Activated CD4-positive, alpha-beta memory T cell treated with anti-CD3 and anti-CD28 coated beads for 36 hours (primary cell): ENCODE measurements at regions not wholly inside any gene's neighbourhood (a gene's known extent, or its start where the extent isn't known, plus 50 kb on each side); places are given as distances from the start of the nearest gene placed in this dataset.

Experiments used
- CTCF ChIA-PET: fragments of 350-600 bp; sonication (Branson Sonifier 250); formaldehyde crosslinking; loops from one replicate; lab custom pipeline; 2021; ENCODE audit warnings: antibody characterized with exemption, inconsistent platforms; lab: Charles Lee
- POLR2A ChIA-PET: fragments of 350-600 bp; sonication (Branson Sonifier 250); formaldehyde crosslinking; loops from one replicate; lab custom pipeline; 2021; ENCODE audit warnings: antibody characterized with exemption; lab: Charles Lee
- DNase-seq: peaks from one replicate; pipeline ENCODE4 v3.0.0-alpha.2; 2020
- H3K27ac Mint-ChIP-seq: one replicate; pipeline ENCODE4 v1.8.0; 2021; ENCODE audit warnings: mixed read lengths
- H3K27me3 Mint-ChIP-seq: one replicate; pipeline ENCODE4 v1.8.0; 2021; ENCODE audit warnings: mixed read lengths
- H3K36me3 Mint-ChIP-seq: one replicate; pipeline ENCODE4 v1.8.0; 2021; ENCODE audit warnings: mixed read lengths
- H3K4me1 Mint-ChIP-seq: one replicate; pipeline ENCODE4 v1.8.0; 2021; ENCODE audit warnings: low read depth, mixed read lengths
- H3K4me3 Mint-ChIP-seq: one replicate; pipeline ENCODE4 v1.8.0; 2021; ENCODE audit warnings: mild to moderate bottlenecking, mixed read lengths
- H3K9me3 Mint-ChIP-seq: one replicate; pipeline ENCODE4 v1.8.0; 2021; ENCODE audit warnings: mixed read lengths
- intact Hi-C: fragments of 100-400 bp; cut with micrococcal nuclease; formaldehyde crosslinking; loops from one replicate; pipeline ENCODE4 v1.15.1; 2023

DNA sequence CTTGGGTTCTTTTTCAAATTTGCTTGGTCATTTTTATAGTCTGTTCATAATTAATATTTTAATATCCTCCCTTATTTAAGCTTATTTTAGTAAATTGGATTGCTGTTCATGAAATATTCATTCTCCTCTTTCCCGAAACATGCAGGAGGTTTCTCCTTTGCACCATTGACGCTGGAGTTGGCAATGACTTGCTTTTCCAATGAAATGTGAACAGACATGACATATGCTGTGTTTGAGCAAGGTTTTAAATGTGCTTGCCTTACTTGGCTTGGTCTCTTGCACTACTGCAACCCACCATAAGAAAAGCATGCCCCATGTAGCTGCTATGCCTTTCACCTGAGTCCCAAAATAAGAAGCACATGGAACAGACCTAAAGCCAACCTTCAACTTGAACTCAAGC is 498.0 kb upstream of the NFIA start:
- no peak for DNase-seq
- Mint-ChIP-seq H3K9me3 (peaks cover 15% of the 10 kb centered on the region), H3K4me3 (no peak overlapping the region), H3K4me1 (no peaks in the 10 kb centered on the region), H3K36me3 (no peaks in the 10 kb centered on the region), H3K27me3 (no peaks in the 10 kb centered on the region), H3K27ac (no peak overlapping the region)
- POLR2A ChIA-PET: no interaction called here
- CTCF ChIA-PET: no interaction called here
- intact Hi-C loops: no loop called here

DNA sequence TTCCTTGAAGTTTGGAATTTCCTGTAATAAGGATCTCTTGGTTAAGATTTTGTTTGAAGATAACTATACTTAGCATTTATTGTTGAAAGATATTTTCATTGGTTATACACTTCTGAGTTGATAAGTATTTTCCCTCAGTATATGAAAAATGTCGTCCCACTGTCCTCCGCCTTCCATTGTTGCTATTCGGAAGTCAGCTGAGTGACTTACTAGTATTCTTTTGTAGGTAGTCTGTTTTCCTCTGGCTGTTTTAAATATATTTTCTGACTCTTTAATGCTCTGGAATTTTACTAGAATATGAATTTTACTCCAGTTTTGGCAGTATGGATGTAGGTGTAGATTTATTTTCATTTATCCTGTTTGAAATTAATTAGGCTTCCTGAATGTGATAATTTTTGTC is 498.7 kb upstream of the NFIA start:
- no peaks in the 10 kb centered on the region for H3K4me1 Mint-ChIP-seq
- CTCF ChIA-PET: no interaction called here
- H3K27ac Mint-ChIP-seq: no peak overlapping the region
- H3K9me3 Mint-ChIP-seq: peaks cover 15% of the 10 kb centered on the region
- no peaks in the 10 kb centered on the region for H3K36me3 Mint-ChIP-seq
- intact Hi-C loops: no loop called here
- no peaks in the 10 kb centered on the region for H3K27me3 Mint-ChIP-seq
- POLR2A ChIA-PET: no interaction called here
- no peak overlapping the region for H3K4me3 Mint-ChIP-seq
- DNase-seq: no peak

DNA sequence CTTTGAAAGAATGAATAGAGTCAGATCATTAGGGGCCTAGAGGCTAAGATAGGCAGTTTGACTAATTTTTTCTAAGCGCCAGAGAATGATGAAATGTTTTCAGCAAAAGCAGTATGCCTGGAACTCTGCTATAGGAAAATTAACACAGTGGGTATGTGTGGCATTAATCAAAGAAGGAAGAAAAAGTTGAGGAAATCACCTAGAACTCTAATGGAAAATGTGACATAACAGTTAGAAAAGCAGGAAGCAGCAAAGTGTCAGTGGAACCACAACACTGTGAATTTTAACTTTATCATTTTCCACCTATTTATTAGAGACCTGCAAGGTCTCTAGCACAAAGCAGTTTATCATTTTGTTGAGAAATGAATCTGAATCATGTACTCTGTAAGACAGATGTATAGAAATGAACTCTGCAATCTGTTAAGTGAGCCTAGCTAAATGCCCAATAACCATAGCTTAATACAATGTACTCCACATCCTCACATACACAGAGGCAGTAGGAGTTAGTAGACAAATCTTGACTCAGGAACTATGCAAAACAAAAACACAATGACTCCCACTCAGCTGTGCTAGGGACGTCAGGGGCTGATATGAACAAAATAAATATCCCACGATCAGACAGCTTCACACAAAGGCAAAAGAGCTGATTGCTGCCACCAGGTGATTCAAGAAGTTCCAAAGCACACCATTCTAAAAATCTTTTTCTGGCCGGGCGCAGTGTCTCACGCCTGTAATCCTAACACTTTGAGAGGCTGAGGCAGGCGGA is 500.7 kb upstream of the NFIA start:
- Mint-ChIP-seq H3K4me1 (no peaks in the 10 kb centered on the region), H3K36me3 (no peaks in the 10 kb centered on the region), H3K27me3 (no peaks in the 10 kb centered on the region), H3K9me3 (peaks cover 15% of the 10 kb centered on the region), H3K4me3 (no peak overlapping the region), H3K27ac (no peak overlapping the region)
- intact Hi-C loops: no loop called here
- no peak for DNase-seq
- ChIA-PET CTCF (no interaction called here), POLR2A (no interaction called here)

DNA sequence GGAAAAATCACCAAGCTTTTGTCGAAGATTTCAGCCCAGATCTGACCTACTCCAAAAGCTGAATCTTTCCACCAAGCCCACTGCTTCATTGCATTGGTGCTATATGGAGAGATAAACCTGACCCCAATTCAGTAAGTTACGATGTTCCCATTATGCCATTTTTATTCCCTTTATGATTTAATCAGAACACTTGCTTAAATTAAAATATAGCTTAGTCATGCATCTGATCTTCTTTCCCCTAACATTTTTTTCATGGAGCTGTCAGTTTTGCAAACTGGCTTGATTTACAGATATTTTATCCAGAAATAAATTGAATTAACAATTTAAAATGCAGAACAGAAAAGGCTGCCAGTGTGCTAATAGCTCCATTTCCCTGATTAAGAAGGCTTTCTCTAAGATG is 503.5 kb upstream of the C1orf87 start:
- Mint-ChIP-seq H3K27ac (no peak overlapping the region), H3K4me1 (no peaks in the 10 kb centered on the region), H3K4me3 (no peak overlapping the region), H3K9me3 (no peaks in the 10 kb centered on the region), H3K27me3 (no peaks in the 10 kb centered on the region), H3K36me3 (no peaks in the 10 kb centered on the region)
- DNase-seq: no peak
- CTCF ChIA-PET: no interaction called here
- intact Hi-C loops: no loop called here
- POLR2A ChIA-PET: no interaction called here

DNA sequence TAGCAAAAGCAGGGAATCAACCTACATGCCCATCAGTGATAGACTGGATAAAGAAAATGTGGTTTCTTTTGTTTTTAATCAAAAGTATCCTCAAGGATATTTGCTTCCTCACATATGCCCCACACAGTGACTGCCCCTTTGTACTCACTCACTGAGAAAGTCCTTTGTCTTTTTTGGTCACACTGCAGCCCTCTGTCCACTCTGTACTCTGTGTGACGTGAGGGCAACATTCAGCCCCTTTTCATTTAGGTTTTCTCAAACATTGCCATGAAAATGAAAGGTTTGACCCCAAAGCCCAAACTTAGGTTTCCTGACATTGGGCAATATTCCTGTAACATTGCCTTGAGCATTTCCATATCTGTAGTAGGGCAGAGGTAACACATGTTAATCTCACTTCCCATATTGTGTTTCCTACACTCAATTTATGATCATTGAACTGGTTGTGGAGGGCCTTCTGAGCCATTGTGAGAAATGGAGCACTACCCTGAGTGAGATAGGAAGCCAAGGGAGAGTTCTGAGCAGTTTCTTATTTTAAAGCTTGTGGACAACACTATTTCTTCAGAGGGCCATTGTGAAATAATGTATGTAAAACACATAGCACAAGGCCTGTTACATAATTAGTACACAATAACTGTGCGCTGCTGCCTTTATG is 501.9 kb upstream of the C1orf87 start:
- intact Hi-C loops: no loop called here
- ChIA-PET POLR2A (no interaction called here), CTCF (interaction anchor here (1.1 kb wide), 1 partner anchor 9 kb away, joined by 3 read pairs; no protein-coding TSS in a partner anchor)
- no peaks in the 10 kb centered on the region for H3K9me3 Mint-ChIP-seq
- no peak overlapping the region for H3K27ac Mint-ChIP-seq
- H3K36me3 Mint-ChIP-seq: no peaks in the 10 kb centered on the region
- H3K27me3 Mint-ChIP-seq: no peaks in the 10 kb centered on the region
- no peak for DNase-seq
- H3K4me3 Mint-ChIP-seq: no peak overlapping the region
- no peaks in the 10 kb centered on the region for H3K4me1 Mint-ChIP-seq

DNA sequence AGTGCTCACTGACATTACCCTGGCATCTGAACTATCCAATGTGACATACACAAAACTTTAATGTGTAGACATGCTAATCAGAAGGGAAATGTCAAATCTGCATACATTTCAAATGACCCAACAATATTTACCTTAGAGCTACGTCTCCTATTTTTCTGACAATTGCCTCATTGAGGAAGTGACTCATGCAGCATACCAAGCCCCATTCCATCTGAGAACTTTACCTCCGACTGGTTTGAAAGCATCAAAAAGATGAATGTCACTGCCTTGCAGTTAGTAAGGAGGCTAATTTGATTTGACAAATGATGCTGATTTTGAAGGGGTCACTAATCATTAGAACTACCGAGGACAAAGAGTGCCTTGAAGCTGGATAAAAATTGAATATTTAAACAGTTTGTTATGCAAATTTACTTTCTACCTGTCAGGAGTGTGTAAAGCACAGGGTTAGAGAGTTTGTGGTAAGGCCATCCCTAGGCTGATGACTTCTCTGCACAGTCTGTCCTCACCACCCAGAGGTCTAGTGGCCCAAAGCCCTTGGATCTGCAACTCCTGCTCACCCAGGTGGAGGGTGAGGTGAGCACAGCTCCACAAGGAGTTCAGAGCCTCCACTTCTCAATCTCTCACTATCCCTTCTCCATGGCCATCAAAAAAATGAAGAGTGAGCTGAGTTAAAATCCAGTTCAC is 500.3 kb upstream of the C1orf87 start:
- no peak for DNase-seq
- POLR2A ChIA-PET: no interaction called here
- no peaks in the 10 kb centered on the region for H3K4me1 Mint-ChIP-seq
- CTCF ChIA-PET: interaction anchor here (1.1 kb wide), 1 partner anchor 8 kb away, joined by 3 read pairs; no protein-coding TSS in a partner anchor
- no peaks in the 10 kb centered on the region for H3K9me3 Mint-ChIP-seq
- no peak overlapping the region for H3K27ac Mint-ChIP-seq
- H3K27me3 Mint-ChIP-seq: no peaks in the 10 kb centered on the region
- intact Hi-C loops: no loop called here
- no peaks in the 10 kb centered on the region for H3K36me3 Mint-ChIP-seq
- H3K4me3 Mint-ChIP-seq: no peak overlapping the region

DNA sequence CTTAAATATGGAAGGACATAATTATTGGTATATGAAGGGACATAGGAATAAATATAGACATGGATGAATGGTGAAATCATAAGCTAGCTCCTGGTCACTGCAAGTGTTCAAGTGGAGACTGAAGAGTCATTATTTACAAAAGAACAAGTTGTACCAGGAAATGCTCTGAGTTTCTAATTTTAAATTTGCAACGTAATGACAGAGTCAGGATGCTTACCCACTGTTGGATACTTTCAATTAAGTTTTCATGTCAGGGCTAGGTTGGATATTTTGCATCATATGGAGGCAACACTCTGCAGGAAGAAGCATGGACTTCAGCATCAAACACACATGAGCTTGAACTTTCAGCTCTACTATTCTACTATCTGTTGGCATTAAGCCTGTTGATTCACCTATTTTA is 499.6 kb upstream of the C1orf87 start:
- Mint-ChIP-seq H3K4me1 (no peaks in the 10 kb centered on the region), H3K4me3 (no peak overlapping the region), H3K36me3 (no peaks in the 10 kb centered on the region), H3K27me3 (no peaks in the 10 kb centered on the region), H3K9me3 (no peaks in the 10 kb centered on the region), H3K27ac (no peak overlapping the region)
- ChIA-PET POLR2A (no interaction called here), CTCF (no interaction called here)
- DNase-seq: no peak
- intact Hi-C loops: no loop called here

DNA sequence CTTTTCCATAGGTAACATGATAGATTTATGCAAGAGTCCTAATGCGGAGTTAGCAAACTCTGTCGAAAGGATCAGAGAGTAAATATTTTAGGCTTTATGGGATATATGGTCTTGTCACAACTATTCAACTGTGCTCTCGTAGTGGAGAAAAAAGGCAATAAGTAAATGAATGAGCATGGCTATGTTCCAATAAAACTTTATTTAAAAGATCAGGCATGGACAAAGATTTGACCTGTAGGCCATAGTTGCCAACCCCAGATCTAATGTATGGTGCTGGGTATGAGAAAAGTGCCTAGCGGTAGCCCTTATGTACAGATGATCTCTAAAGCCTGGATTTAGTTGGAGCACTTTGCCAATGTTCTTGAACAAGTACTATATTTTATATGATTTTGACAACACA is 498.8 kb upstream of the C1orf87 start:
- no peaks in the 10 kb centered on the region for H3K4me1 Mint-ChIP-seq
- no peak overlapping the region for H3K27ac Mint-ChIP-seq
- intact Hi-C loops: no loop called here
- no peaks in the 10 kb centered on the region for H3K36me3 Mint-ChIP-seq
- no peak for DNase-seq
- H3K27me3 Mint-ChIP-seq: no peaks in the 10 kb centered on the region
- H3K4me3 Mint-ChIP-seq: no peak overlapping the region
- H3K9me3 Mint-ChIP-seq: no peaks in the 10 kb centered on the region
- CTCF ChIA-PET: no interaction called here
- POLR2A ChIA-PET: no interaction called here

DNA sequence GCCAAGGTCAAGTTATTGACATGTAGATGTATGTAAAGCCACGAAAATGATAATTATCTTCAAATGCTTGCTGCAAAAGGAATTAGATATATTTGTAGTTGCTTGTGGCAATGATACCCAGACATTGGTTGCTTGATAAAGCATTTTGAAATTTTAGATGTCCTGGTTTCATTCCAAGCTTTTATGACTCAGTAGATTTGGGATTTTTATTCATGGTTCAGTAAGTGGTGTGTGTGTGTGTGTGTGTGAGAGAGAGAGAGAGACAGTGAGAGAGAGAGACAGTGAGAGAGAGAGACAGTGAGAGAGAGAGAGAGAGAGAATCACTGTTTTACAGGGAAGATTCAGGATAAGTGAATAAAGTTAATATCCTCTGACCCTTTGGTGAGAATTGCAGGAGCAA is 498.2 kb upstream of the C1orf87 start:
- Mint-ChIP-seq H3K36me3 (no peaks in the 10 kb centered on the region), H3K27ac (no peak overlapping the region), H3K9me3 (no peaks in the 10 kb centered on the region), H3K27me3 (no peaks in the 10 kb centered on the region), H3K4me3 (no peak overlapping the region), H3K4me1 (no peaks in the 10 kb centered on the region)
- ChIA-PET POLR2A (no interaction called here), CTCF (interaction anchor here (0.6 kb wide), 1 partner anchor 53 kb away, joined by 3 read pairs; no protein-coding TSS in a partner anchor)
- intact Hi-C loops: no loop called here
- DNase-seq: no peak

DNA sequence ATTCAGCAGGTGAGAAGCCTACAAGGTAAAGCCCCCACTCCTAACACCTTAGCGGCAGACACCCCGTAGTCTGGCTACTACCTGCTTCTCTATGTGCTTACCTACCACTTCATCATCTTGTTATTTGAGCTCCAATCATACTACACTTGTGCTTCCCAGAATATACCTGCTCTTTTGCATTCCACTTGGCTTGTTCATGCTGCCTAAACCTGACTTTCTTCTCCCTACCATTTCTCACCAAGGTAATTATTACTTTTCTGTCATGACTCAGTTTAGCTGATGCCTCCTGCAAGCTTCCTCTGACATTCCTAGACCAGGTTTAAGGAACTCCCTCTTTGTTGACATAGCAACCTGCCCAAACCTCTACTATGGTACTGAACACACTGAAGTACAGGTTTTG is 495.6 kb upstream of the C1orf87 start:
- ChIA-PET CTCF (no interaction called here), POLR2A (no interaction called here)
- no peak overlapping the region for H3K27ac Mint-ChIP-seq
- H3K4me3 Mint-ChIP-seq: no peak overlapping the region
- H3K4me1 Mint-ChIP-seq: no peaks in the 10 kb centered on the region
- H3K36me3 Mint-ChIP-seq: no peaks in the 10 kb centered on the region
- no peak for DNase-seq
- no peaks in the 10 kb centered on the region for H3K9me3 Mint-ChIP-seq
- H3K27me3 Mint-ChIP-seq: no peaks in the 10 kb centered on the region
- intact Hi-C loops: no loop called here

DNA sequence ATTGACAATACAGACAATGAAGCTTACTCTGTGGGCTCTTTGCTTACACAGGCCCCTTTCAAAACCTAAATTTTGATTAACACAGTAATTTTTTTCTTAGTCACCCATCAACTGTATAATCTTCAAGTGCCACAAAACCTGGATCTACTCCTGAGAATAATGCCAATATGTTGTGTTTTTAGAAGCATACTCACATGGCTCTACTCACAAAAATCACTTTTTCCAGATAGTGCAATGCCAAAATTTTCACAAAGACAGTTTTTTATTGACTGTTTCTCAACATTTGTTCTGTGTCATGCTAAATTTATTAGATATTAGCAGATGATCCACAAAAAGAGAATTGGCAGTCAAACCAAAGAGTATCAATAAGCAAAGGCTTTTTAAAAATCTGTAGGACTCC is 493.7 kb upstream of the C1orf87 start:
- Mint-ChIP-seq H3K4me1 (no peaks in the 10 kb centered on the region), H3K36me3 (no peaks in the 10 kb centered on the region), H3K4me3 (no peak overlapping the region), H3K9me3 (no peaks in the 10 kb centered on the region), H3K27me3 (no peaks in the 10 kb centered on the region), H3K27ac (no peak overlapping the region)
- POLR2A ChIA-PET: no interaction called here
- CTCF ChIA-PET: no interaction called here
- DNase-seq: no peak
- intact Hi-C loops: no loop called here

DNA sequence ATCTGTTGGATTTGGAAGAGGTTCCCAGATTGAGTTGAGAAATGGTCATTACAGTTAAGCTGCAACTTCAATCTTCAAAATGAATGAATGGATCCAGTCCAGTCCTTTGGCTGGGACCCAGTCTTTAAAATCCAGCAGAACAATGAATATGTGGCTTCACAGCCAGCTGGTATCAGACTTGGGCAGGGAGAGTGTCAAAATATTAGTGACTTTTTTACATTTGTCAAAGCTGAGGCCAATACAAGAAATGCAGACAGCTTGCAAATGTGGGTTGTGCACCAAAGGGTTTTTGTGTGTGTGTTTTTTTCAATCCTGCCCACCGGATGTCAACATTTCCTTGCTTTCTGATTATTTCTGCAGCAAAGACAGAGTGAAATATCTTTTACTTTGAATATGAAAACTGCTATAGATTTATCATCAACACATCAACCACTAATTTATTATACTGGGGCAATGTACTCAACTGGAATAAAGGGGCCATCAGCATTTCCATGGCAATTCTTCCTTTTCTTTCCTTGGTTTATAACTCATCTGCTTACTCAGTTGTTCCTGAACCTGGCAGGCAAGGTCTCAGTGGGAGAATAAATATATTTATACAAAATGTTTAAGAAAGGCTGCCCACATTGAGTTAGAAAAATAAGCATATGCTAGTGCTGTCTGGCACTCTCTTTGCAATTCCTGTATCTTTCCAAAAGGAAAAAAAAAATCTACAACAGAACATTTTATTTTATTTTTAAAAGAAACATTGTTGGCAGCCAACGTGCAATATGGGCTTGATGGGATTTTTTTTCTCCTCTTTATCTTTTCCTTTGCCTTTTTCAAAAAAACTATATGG is 491.6 kb upstream of the C1orf87 start:
- Mint-ChIP-seq H3K27me3 (no peaks in the 10 kb centered on the region), H3K27ac (no peak overlapping the region), H3K9me3 (no peaks in the 10 kb centered on the region), H3K4me1 (no peaks in the 10 kb centered on the region), H3K4me3 (no peak overlapping the region), H3K36me3 (no peaks in the 10 kb centered on the region)
- POLR2A ChIA-PET: no interaction called here
- DNase-seq: no peak
- intact Hi-C loops: no loop called here
- CTCF ChIA-PET: interaction anchor here (0.6 kb wide), 1 partner anchor 839 kb away, joined by 3 read pairs; no protein-coding TSS in a partner anchor
